ENCODE measurements at regions not wholly inside any gene's neighbourhood (a gene's known extent, or its start where the extent isn't known, plus 50 kb on each side); places are given as distances from the start of the nearest gene placed in this dataset.
A peak's percentile ranks its signal among the peaks of the same experiment; 100 is the strongest.
"Not testable (repeated sequence)": the region's sequence is repeated elsewhere in the genome, so short reads cannot be mapped to it uniquely, and the experiment has no call there.

DNA sequence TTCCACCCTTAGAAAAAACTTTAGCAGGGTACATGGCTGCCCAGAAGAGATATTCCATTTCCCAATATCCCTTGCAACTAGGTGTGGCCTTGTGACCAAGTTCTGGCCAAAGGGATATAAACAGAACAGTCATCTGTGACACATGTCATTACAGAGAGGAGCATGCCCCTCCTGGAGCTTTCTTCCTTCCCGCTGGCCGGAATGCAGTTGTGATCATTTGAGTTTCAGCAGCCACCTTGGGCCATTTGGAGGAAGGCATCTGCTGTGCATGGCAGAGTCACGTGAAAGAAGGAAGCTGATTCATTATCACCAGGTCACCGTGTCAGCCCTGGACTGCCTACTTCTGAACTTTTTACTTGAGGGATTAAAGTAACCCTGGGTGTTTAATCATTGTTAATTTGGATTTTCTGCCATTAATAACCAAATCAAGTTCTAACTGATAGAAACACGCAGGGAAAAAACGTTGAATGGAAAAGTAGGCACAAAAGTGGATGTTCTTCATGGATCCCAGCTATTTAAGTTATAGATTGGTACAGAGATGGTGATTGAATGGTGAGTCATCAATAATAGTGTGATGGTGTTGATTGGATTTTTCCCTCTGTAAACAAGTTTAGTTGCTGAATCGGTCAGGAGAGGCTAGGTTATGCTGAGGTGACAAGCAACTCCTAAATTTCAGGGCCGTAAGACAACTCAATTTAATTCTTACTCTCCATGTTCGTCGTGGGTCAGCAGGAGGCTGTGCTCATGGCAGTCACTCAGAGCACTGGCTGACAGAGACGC lies 80.7 kb upstream of the CCDC167 start:
- no peak for DNase-seq

DNA sequence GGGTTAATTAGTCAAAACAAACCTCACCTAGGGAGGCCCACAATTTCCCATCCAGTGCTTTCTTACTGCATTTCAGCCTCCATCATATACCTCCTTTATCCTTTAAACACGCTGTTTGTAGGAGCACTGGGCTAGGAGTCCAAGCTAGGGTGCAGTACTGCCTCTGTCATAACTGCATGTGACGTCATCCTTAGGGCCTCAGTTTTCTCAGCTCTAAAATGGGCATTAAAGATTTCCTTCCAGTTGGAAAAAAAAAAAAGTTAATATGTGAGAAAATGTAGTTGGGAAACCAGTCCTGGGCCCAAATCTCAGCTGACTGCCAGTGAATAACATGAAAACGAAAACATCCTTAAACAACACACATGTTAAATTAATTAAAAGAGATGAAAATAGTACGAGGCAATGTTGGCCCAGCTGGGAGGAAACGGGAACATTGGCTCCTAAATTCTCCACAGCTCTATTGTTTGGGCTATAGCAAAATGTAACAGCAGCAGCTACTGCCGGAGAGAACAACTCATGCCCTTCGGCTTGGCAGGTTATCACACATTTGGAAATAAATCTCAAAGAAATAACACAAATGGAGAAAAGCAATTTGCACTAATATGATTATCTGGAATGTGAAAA lies 79.9 kb upstream of the CCDC167 start:
- no peak for DNase-seq

DNA sequence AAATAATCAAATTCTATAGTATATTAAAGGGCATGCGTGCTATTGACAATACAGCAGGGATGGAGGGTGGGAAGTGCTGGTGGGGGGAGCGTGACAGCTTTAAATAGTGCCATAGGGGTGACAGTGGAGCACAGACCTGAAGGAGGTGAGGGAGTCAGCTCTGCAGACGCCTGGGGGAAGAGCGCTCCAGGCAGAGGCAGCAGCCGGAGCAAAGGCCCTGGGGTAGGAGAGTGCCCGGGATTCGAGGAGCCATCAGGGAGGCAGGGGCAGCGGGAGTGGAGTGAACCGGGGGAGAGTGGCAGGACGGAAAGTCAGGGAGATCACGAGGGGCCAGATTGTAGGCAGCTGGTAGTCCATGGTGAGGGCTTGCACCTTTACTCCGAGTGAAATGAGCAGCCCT lies 78.4 kb upstream of the CCDC167 start:
- DNase-seq = no peak

DNA sequence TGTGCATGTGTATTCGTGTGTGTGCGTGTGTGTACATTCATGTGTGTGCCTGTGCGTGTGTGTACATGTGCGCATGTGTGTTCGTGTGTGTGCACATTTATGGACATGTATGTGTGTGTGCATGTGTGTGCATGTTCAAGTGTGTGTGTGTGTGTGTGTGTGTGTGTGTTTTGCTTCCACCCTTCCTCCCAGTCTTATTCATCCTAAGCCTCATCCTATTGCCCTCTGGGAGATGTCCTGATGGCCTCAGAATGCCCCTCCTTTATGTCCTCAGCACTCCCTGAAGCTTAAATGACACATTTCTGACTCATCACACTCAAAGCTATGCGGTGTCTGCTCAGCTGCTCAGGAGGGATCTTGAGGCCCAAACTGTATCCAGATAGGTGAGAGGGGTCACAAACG lies 76.6 kb upstream of the CCDC167 start:
- no peak for DNase-seq

DNA sequence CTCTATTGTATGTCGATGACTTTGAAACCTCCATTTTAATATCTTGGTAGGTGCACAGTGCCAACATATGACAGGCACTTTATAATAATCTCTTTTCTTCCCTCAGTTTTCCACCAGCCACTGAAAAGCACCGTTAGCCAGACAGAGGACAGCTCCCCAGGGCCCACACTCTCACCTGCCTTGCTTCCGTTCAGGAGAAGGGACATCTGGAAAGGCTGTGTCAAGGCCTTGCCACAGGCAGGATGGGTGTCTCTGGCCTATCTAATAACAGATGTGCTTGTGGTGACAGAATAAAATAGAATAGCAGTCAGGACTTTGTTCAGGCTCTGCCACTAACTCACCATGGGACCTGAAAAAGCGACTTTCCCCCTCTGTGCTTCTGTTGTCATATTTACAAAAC lies 75.5 kb upstream of the CCDC167 start:
- no peak for DNase-seq

DNA sequence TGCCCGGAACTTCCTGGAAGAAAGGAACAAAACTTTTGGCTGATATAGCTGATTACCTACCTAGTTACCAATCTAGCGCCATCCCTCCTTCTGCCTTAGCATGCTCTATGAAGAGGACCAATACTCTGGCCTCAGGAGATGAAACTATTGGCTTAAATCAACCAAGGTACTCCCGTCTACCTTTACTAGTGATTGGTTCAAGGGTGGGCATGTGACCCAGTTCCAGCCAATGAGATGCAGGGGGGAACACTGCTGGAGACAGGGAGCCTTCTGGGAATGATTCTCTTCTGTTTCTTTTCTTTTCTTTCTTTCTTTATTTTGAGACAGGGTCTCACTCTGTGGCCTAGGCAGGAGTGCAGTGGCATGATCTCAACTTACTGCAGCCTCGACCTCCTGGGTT lies 72.6 kb upstream of the CCDC167 start:
- DNase-seq = no peak

DNA sequence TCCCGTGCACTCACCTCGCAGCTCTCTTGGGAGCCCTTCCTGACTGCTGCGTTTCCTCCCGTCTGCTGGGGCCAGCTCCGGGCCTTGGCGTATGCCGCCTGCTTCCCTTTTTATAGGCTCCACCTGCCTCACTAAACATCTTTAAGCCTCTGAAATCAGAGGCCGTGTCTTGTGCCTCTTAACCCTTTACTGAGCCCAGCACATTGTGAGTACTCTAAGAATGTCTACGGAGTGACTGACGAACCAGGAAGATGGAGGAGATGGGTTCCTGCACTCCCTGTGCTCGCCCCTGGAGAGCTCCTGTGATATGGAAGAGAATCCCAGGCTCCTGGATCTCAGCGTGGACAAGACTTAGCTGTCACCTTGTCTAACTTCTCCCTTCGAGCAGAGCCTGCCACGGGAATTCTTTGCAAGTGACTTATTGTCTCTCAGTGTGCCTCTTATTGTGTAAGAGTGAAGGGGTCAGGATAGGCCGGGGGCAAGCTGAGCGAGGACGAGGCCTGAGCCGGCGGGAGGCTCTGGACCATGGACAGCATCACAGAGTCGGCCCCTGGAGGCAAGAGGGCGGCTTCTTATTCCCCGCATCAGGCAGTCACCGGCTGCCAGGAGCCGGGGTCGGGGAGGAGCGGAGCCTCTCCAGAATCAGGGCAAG lies 70.9 kb upstream of the CCDC167 start:
- DNase-seq = peak; percentile 31

DNA sequence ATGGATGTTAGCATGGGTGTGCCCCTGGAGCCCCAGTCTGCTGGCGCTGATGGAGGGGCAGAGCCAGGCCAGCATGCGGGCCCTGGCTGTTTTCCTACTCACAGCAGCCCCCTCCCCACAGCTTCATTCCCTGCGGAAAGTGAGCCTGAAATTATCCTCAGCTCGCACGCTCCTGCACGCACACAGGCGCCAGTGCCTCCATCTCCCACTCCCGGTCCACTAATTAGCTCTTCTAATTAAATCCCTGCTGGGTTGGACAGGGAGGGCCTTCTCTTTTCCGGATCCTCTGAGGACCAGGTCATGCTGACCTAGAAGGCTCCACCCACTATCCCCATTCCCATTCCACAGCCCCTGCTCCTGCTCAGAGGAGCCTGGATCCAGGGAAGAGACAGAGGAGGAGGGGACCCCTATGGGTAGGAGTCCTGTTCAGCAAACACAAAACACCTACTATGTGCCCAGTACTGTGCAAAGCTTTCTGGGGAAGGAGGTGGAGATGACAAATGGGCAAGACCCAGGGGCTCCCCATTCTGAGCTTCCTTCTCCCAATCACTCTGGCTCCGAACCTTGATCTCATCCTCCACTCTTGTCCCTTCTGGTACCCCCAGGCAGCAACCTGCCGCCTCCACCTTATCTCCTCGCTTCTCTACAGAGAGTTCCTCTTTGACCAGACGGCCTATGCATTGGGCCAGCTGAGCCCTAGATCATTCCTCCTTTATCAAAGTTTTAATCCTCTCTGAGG lies 70.2 kb upstream of the CCDC167 start:
- DNase-seq = no peak

DNA sequence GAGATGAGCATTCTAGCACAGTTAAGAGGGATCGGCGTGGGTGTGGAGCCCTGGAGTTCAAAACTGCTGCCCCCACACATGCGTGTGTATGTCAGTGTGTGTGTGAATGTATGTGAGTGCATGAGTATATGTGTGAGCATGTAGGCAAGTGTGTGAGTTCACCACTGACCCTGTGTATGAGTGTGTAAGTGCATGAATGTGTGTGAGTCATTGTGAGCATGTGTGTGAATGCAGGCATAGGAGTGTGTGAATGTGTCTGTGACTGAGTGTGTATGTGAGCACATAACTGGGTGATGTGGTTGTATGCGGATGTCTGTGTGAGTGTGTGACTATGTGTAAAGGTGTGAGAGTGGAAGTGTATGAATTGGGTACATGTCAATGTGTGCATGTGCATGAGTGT lies 69.6 kb upstream of the CCDC167 start:
- DNase-seq = no peak

DNA sequence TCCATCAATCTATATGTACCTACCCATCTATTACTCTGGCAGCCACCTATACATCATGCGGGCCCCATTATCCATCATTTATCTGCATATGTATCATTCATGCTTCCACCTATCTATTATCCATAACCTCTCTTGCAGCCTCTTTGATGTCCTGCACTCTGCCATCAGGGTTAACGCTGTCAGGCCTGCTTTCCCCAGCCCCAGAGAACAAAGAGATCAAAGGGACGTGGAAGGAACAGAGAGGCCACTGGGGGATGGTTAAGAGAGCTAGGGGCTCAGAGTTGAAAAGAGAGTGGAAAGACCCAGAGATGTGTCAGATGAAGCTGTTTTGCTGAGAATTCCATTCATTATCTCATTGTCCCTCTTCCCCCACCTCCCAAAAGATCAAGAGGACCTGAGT lies 67.3 kb upstream of the CCDC167 start:
- DNase-seq = no peak

DNA sequence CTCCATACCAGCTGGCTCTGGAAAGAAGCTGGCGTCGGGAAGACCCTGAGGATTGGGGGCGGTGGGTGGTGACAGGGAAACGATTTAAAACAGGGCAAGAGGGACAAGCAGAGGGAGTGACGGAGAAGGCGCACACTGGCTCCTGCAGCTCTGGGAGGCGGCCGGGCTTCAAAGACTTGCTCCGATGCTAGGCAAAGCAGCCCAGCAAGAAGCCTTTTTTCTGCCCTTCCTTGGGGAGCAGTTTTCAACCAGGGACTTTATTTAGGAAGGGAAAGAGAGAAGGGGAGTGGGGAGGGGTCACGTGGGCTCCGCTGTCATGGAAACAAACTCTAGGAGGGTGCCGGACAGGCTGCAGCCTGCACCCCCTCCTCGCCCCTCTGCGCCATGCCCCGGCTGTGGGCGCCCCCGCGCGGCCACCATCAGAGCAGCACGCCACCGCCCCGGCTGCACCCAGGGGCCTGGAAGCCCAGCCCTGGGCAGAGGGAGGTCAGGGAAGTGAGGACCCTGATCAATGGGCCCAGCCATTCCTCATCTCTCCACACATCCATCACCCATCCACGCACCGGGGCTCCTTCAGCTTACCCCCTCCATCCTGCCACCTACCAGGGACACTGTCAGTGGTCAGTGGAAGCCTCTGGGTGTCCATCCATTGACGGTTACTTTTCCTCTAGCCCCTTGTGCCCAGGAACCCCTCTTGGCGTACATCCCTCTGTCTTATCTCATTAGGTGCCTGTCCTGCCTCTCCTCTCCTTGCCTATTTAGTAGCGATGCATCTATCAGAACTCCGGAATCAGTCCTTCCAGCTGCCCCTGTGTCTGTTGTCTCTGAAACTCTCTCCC lies 66.6 kb upstream of the CCDC167 start:
- DNase-seq = no peak

DNA sequence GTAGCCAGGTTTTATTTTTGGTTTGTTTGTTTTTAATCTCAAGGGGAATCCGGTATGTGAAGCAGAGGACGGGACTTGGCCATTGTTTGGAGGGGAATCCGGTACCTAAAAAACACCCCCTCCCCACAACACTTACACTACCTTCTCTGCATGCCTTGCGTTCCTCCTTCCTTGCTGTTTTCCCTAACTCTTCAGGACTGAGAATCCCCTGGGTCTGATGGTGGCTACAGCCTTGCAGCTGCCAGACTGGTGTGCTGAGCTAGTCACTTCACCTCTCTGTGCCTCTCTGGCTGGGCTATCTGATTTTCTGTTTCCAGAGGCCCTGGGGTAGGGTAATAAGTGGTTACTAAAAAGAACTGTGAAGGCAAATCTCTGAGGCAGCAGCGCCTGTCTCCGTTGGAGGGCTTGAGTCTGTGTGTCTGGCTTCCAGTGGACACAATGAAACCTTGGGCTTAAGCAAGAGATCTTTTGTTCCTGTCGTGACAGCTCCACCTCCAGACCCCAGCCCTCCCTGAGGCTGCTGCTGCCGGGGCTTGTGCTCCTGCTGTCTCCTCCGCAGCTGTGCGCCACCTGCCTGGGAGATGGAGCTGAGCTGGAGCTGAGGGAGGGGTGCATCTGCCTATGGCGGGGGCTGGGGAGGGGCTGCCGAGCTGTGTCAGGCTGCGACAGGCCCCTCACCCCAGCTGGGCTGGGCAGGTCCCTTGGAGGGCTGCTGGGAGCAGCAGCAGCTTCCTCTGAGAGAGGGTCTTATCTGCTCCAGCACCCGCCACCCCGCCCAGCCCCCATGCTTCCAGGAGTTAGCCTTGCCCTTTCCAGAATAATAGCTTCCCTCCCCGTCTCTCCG lies 65.8 kb upstream of the CCDC167 start:
- DNase-seq = no peak

DNA sequence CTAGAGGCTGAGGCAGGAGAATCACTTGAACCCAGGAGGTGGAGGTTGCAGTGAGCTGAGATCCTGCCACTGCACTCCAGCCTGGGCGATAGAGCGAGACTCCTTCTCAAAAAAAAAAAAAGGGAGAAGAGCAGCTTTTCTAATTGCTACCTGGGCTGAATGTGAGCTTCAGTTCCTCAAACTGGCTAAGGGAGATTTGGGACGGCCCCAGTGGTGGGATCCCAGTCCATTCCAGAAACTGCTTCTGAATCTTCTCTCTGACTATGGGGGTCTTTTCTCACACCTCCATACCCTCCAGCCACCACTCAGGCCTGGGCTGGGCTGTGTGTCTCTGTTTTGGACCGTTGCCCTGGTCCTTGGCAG lies 63.2 kb upstream of the CCDC167 start:
- not testable (repeated sequence) for DNase-seq

DNA sequence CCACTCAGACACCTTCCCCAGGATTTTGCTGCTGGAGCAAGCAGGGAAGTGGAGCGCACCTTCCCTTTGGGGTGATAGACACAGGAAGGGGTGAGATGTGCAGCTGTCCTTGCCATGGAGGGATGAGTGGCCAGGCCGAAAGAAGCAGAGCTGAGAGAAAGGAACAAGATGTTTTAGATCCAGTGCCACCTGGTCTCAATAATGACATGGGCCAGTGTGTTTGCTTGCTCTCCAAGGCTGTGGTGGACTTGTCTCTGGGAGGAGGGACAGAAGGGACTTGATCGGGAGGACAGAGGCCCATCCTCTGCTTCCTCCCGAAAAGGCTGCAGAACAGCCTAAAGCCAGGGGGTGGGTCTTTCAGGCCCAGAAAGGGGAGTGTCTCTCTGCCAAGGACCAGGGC lies 61.7 kb upstream of the CCDC167 start:
- no peak for DNase-seq

DNA sequence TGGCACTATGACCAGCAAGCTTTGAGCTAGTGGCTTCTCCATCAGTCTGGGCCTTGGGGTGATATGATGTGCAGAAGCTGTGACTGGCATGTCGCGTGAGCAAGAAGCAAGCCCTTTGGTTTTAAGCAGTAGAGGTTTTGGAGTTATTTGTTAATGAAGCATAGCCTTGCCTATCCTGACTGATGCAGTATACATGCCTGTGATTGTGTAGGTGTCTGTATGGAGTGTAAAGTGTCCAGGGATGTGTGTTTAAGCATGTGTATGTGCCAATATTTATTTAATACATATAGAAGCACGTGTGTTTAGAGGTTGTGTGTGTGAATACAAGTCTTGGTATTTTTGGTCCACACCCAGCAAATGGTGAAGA lies 61.0 kb upstream of the CCDC167 start:
- no peak for DNase-seq

DNA sequence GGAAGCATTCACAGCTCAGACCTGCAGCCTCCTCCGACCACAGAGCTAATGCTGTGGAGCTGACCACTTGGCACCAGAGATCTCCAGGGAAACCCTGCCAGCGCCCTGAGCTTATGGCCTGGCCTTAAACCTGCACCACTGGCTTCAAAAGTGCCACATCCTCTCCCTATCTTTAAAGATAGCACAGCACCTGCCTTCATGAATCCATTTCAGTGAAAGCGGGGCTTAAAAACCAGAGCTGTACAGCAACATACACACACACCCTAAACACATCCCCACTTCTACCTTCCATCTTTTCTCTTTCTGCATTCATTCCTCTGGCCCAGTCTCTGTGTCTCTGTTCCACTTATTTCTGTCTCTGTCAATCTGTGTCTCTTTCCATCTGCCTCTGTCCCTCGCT lies 59.8 kb upstream of the CCDC167 start:
- no peak for DNase-seq

DNA sequence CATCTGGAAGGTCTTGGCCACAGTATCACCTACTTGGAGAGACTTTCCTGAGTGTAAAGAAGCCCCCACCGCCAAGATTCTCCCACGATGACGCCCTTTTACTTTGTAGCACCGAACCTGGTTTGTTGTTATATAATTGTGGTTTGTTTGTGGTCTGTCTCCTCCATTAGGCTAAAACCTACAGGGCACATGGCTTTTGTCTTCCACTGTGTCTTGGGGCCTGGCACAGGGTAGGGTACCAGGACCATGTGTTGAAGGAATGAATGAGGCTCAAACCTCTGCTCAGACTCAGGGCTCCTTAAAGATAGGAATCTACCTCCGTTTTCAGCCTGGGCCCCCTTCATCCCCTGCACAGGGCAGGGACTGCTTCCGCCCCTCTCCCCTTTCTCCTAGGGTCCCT lies 59.4 kb upstream of the CCDC167 start:
- no peak for DNase-seq

DNA sequence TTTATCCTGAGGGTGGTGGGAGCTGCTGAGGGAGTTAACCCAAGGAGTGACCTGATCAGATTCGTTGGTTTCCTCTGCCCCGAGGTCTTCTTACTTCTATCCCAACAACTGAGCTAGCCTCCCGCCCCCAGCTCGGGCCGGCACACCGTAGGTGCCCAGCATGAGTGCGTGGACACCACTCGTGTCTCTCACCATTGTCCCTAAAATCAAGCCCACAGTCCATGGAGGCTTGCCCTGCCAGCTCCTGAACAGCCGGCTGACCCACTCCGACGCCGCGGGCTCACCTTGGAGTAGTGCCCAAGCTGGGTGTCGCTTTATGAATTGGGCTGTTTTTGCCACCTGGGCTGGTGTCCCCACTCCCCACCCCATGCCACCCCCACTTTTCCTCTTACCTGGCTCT lies 59.0 kb upstream of the CCDC167 start:
- DNase-seq = no peak

DNA sequence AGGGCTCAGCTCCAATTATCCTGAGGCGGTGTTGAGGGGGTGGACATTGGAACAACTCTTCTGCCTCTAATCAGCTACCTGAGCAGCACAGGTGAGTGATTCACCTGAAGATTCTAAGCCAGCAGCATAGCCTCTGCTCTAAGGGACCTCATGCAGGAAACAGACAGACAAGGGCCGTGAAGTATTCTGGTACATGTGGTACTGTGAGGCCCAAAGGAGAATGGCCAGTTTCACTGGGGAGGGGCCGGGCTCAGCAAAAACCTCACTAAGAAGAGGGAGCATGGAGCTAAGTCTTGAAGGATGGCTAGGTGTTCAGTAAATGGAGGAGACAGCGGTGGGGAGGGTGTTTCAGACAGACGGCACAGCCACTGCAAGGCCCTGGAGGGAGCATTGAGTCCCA lies 58.5 kb upstream of the CCDC167 start:
- no peak for DNase-seq

DNA sequence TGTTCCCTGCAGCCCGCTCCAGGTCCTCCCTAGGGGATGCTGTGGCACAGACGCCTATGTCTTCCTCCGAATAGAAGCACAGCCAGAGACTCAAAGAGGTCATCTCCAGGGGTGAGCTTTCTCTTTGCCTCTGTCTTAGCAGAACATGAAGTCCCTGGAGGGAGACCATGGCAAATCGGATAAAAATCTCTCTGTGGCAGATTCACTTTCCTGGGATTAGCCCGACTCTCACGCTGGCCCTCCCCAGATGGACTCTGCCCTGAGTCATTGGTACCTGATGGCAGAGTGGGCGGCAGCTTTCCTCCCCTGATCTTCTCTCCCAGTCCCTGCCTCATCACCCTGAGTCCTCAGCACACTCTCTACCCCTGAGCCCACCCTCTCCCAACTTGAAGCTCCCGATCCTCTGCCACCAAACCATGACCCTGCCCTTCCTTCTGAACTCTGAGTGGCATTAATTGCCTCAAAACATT lies 58.0 kb upstream of the CCDC167 start:
- no peak for DNase-seq

DNA sequence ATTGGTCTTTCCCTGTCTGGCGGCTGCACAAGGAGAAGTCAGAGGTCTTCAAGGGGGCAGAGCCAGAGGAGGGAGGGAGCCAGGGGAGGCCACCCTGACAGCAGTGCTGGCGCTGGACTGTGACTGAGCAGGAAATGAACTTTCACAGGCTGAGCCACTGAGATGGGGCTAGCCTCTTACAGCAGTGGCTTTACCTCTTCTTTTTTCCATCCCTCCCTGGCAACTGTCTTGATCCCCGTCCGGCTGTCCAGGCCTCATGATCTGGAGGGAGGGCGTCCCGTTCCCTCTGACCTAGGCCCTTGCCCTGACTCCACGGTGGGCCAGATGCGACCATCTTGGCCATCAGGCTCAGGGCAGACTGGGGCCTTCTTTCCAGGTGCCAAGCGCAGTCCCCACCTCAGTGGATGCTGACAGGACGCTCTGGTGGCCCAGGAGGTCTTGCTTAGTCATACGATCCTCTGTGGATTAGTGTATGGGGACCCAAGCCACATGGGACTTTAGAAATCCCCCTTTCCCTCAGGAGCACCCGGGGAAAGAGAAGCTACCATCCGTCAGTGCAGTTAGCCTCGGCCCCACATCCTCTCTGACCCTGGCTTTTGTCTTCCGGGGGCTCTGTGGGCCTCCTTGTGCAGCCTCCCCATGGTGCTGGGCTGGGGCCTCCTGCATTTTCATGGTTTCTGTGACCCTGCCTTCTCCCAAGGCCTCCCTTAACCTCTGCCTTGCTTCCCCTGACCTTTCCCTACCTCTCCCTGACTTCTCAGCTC lies 57.4 kb upstream of the CCDC167 start:
- no peak for DNase-seq
